Trophoblast cell (in vitro differentiated cells and primary cell): ENCODE measurements at regions not wholly inside any gene's neighbourhood (a gene's known extent, or its start where the extent isn't known, plus 50 kb on each side); places are given as distances from the start of the nearest gene placed in this dataset.

Experiments
- DNase-seq, 2 donors: peaks; one replicate each; pipeline ENCODE4 v3.0.0-alpha.2; 2016
- H2AFZ ChIP-seq: 2 replicates; pipeline ENCODE4 v1.6.1; 2013; ENCODE audit warnings: low read length, moderate library complexity, mild to moderate bottlenecking; ENCODE audit not compliant: insufficient read depth, poor library complexity
- H2AK5ac ChIP-seq: 2 replicates; pipeline ENCODE4 v1.6.1; 2013; ENCODE audit warnings: mild to moderate bottlenecking, low read length
- H2BK120ac ChIP-seq: 2 replicates; pipeline ENCODE4 v1.6.1; 2013; ENCODE audit warnings: low read length, mild to moderate bottlenecking, moderate library complexity; ENCODE audit not compliant: insufficient read depth, poor library complexity
- H2BK12ac ChIP-seq: 2 replicates; pipeline ENCODE4 v1.6.1; 2013; ENCODE audit warnings: mild to moderate bottlenecking, low read length, moderate library complexity
- H2BK5ac ChIP-seq: 2 replicates; pipeline ENCODE4 v1.6.1; 2013; ENCODE audit warnings: low read length, low read depth, moderate library complexity, mild to moderate bottlenecking; ENCODE audit not compliant: poor library complexity
- H3K14ac ChIP-seq: 2 replicates; pipeline ENCODE4 v1.6.1; 2013; ENCODE audit warnings: mild to moderate bottlenecking, low read length
- H3K18ac ChIP-seq: 2 replicates; pipeline ENCODE4 v1.6.1; 2013; ENCODE audit warnings: mild to moderate bottlenecking, low read length
- H3K23ac ChIP-seq: 2 replicates; pipeline ENCODE4 v1.6.1; 2013; ENCODE audit warnings: low read length
- H3K27ac ChIP-seq: 2 replicates; pipeline ENCODE4 v1.5.1; 2013; ENCODE audit warnings: low read depth, mild to moderate bottlenecking, inconsistent platforms, low read length, moderate library complexity
- H3K27me3 ChIP-seq: 2 replicates; pipeline ENCODE4 v1.6.1; 2013; ENCODE audit warnings: inconsistent platforms, mild to moderate bottlenecking, low read length, moderate library complexity; ENCODE audit not compliant: insufficient read depth
- H3K36me3 ChIP-seq, 2 experiments: 1 replicate in 1 of 2; 2 replicates in 1 of 2; pipeline ENCODE4 v1.6.1; 2013; ENCODE audit warnings: low read length in 2 of 2, mild to moderate bottlenecking in 2 of 2, moderate library complexity in 1 of 2; ENCODE audit not compliant: insufficient read depth in 2 of 2, control insufficient read depth in 1 of 2
- H3K4ac ChIP-seq: 2 replicates; pipeline ENCODE4 v1.6.1; 2013; ENCODE audit warnings: low read depth, mild to moderate bottlenecking, low read length, moderate library complexity
- H3K4me1 ChIP-seq, 2 experiments: 1 replicate in 1 of 2; 2 replicates in 1 of 2; pipeline ENCODE4 v1.6.1; 2013; ENCODE audit warnings: low read length in 2 of 2, mild to moderate bottlenecking in 2 of 2, moderate library complexity in 1 of 2; ENCODE audit not compliant: insufficient read depth in 2 of 2, control insufficient read depth in 1 of 2
- H3K4me2 ChIP-seq: 2 replicates; pipeline ENCODE4 v1.6.1; 2013; ENCODE audit warnings: inconsistent platforms, mild to moderate bottlenecking, low read length, moderate library complexity
- H3K4me3 ChIP-seq: 2 replicates; pipeline ENCODE4 v1.5.1; 2013; ENCODE audit warnings: mild to moderate bottlenecking, low read depth, low read length, inconsistent platforms
- H3K79me1 ChIP-seq: one replicate; pipeline ENCODE4 v1.6.1; 2013; ENCODE audit warnings: low read length
- H3K79me2 ChIP-seq: 2 replicates; pipeline ENCODE4 v1.6.1; 2013; ENCODE audit warnings: low read length, mild to moderate bottlenecking; ENCODE audit not compliant: control insufficient read depth, insufficient read depth, poor library complexity
- H3K9ac ChIP-seq: 2 replicates; pipeline ENCODE4 v1.6.1; 2013; ENCODE audit warnings: mild to moderate bottlenecking, low read length
- H3K9me3 ChIP-seq: 2 replicates; pipeline ENCODE4 v1.6.1; 2013; ENCODE audit warnings: low read depth, mild to moderate bottlenecking, control low read depth, inconsistent platforms, low read length; ENCODE audit not compliant: insufficient read depth
- H4K12ac ChIP-seq: 2 replicates; pipeline ENCODE4 v1.6.1; 2013; ENCODE audit warnings: low read depth, mild to moderate bottlenecking, low read length, moderate library complexity
- H4K8ac ChIP-seq: 2 replicates; pipeline ENCODE4 v1.6.1; 2013; ENCODE audit warnings: low read depth, mild to moderate bottlenecking, low read length, moderate library complexity
- H4K91ac ChIP-seq: one replicate; pipeline ENCODE4 v1.6.1; 2013; ENCODE audit warnings: low read depth, mild to moderate bottlenecking, low read length, moderate library complexity
- WGBS: extraction: QIAGEN DNeasy Blood & Tissue Kit; methylation state at CpG from one replicate; pipeline ENCODE4 v1.1.7; 2013; ENCODE audit warnings: missing lambda C conversion rate; ENCODE audit not compliant: insufficient read length, insufficient coverage; ENCODE audit errors: extremely low coverage; 5-methylcytosine and 5-hydroxymethylcytosine counted together

- H3K36me3 ChIP-seq: no peaks in the 10 kb centered on the region
- H2AFZ ChIP-seq: no peak overlapping the region
- no peak overlapping the region for H3K4ac ChIP-seq
- no peak overlapping the region for H2BK12ac ChIP-seq
- H3K23ac ChIP-seq: no peak overlapping the region
- H4K8ac ChIP-seq: no peak overlapping the region
- no peak overlapping the region for H2BK120ac ChIP-seq
- no peak overlapping the region for H3K4me3 ChIP-seq
- no peaks in the 10 kb centered on the region for H3K27me3 ChIP-seq
- WGBS: no CpG with 5 or more reads among the region's 1 CpG
- H2BK5ac ChIP-seq: no peak overlapping the region
- no peaks in the 10 kb centered on the region for H3K79me1 ChIP-seq
- H3K18ac ChIP-seq: no peak overlapping the region
- no peak overlapping the region for H4K12ac ChIP-seq
- no peaks in the 10 kb centered on the region for H3K79me2 ChIP-seq
- H3K4me2 ChIP-seq: no peak overlapping the region
- no peak overlapping the region for H2AK5ac ChIP-seq
- no peak overlapping the region for H3K9ac ChIP-seq
- H3K4me1 ChIP-seq: peaks cover 0 to 6% of the 10 kb centered on the region in 2 experiments
- DNase-seq: no peak
- no peak overlapping the region for H4K91ac ChIP-seq
- H3K9me3 ChIP-seq: no peaks in the 10 kb centered on the region
- no peak overlapping the region for H3K14ac ChIP-seq
- no peak overlapping the region for H3K27ac ChIP-seq
Observed at GRCh38 chr12:14190694-14191093, 174.8 kb upstream of the ATF7IP start.

GRCh38 chr12:14191612-14192011 is 173.9 kb upstream of the ATF7IP start:
- Histone ChIP-seq H3K14ac (no peak overlapping the region), H3K4me1 (peaks cover 0 to 6% of the 10 kb centered on the region in 2 experiments), H2BK12ac (no peak overlapping the region), H2AK5ac (no peak overlapping the region), H3K18ac (no peak overlapping the region), H4K8ac (no peak overlapping the region), H3K36me3 (no peaks in the 10 kb centered on the region), H3K79me1 (no peaks in the 10 kb centered on the region), H3K9ac (no peak overlapping the region), H2BK5ac (no peak overlapping the region), H3K9me3 (no peaks in the 10 kb centered on the region), H2AFZ (no peak overlapping the region), H4K91ac (no peak overlapping the region), H3K4me2 (no peak overlapping the region), H3K27ac (no peak overlapping the region), H2BK120ac (no peak overlapping the region), H3K79me2 (no peaks in the 10 kb centered on the region), H4K12ac (no peak overlapping the region), H3K23ac (no peak overlapping the region), H3K4me3 (no peak overlapping the region), H3K27me3 (no peaks in the 10 kb centered on the region), H3K4ac (no peak overlapping the region)
- no peak for DNase-seq
- WGBS: no CpG with 5 or more reads among the region's 4 CpGs

GRCh38 chr12:14193639-14194038 is 171.8 kb upstream of the ATF7IP start:
- H2BK12ac ChIP-seq: no peak overlapping the region
- no peak overlapping the region for H3K9ac ChIP-seq
- DNase-seq: no peak
- no peaks in the 10 kb centered on the region for H3K36me3 ChIP-seq
- no peaks in the 10 kb centered on the region for H3K9me3 ChIP-seq
- no peak overlapping the region for H2AK5ac ChIP-seq
- H3K14ac ChIP-seq: no peak overlapping the region
- no peaks in the 10 kb centered on the region for H3K79me2 ChIP-seq
- no peak overlapping the region for H4K12ac ChIP-seq
- no peak overlapping the region for H3K4ac ChIP-seq
- no peak overlapping the region for H4K91ac ChIP-seq
- H3K23ac ChIP-seq: no peak overlapping the region
- H3K27ac ChIP-seq: no peak overlapping the region
- H3K27me3 ChIP-seq: no peaks in the 10 kb centered on the region
- H3K4me2 ChIP-seq: no peak overlapping the region
- no peaks in the 10 kb centered on the region for H3K79me1 ChIP-seq
- H2AFZ ChIP-seq: no peak overlapping the region
- H3K18ac ChIP-seq: no peak overlapping the region
- no peak overlapping the region for H2BK5ac ChIP-seq
- no peak overlapping the region for H4K8ac ChIP-seq
- no peak overlapping the region for H2BK120ac ChIP-seq
- H3K4me1 ChIP-seq: peaks cover 0 to 6% of the 10 kb centered on the region in 2 experiments
- WGBS: no CpG with 5 or more reads among the region's 10 CpGs
- no peak overlapping the region for H3K4me3 ChIP-seq

- no peak overlapping the region for H3K18ac ChIP-seq
- no peaks in the 10 kb centered on the region for H3K79me2 ChIP-seq
- H3K79me1 ChIP-seq: no peaks in the 10 kb centered on the region
- no peak overlapping the region for H3K4me3 ChIP-seq
- no peak overlapping the region for H3K9ac ChIP-seq
- H3K4me1 ChIP-seq: peaks cover 0 to 6% of the 10 kb centered on the region in 2 experiments
- H4K91ac ChIP-seq: no peak overlapping the region
- H3K14ac ChIP-seq: no peak overlapping the region
- H3K4me2 ChIP-seq: no peak overlapping the region
- no CpG with 5 or more reads among the region's 11 CpGs for WGBS
- no peak overlapping the region for H3K27ac ChIP-seq
- DNase-seq: no peak
- H3K9me3 ChIP-seq: no peaks in the 10 kb centered on the region
- H2AK5ac ChIP-seq: no peak overlapping the region
- no peak overlapping the region for H3K4ac ChIP-seq
- H4K12ac ChIP-seq: no peak overlapping the region
- no peak overlapping the region for H2BK12ac ChIP-seq
- H3K27me3 ChIP-seq: no peaks in the 10 kb centered on the region
- H2BK5ac ChIP-seq: no peak overlapping the region
- no peak overlapping the region for H2AFZ ChIP-seq
- H3K36me3 ChIP-seq: no peaks in the 10 kb centered on the region
- no peak overlapping the region for H3K23ac ChIP-seq
- H2BK120ac ChIP-seq: no peak overlapping the region
- no peak overlapping the region for H4K8ac ChIP-seq
Observed at GRCh38 chr12:14194572-14194971, 170.9 kb upstream of the ATF7IP start.
